ENCODE measurements at regions not wholly inside any gene's neighbourhood (a gene's known extent, or its start where the extent isn't known, plus 50 kb on each side); places are given as distances from the start of the nearest gene placed in this dataset.

GRCh38 chr4:8702516-8703400 lies 110.2 kb downstream of the CPZ start:
- DNase-seq (ENCODE audit: extremely low spot score, unreplicated experiment), result peak; percentile 53
- H3K4me3 Mint-ChIP-seq, result no peak overlapping the region
- no peaks in the 10 kb centered on the region for H3K9me3 Mint-ChIP-seq
- no peaks in the 10 kb centered on the region for H3K36me3 Mint-ChIP-seq
- H3K27ac Mint-ChIP-seq, result no peak overlapping the region
- TF ChIP-seq CTCF (conservative IDR thresholded peaks at IDR 0.05), result no peak
- H3K27me3 Mint-ChIP-seq, result peaks cover 45% of the 10 kb centered on the region
- H3K4me1 Mint-ChIP-seq (ENCODE audit: unreplicated experiment), result peaks cover 26% of the 10 kb centered on the region

DNA sequence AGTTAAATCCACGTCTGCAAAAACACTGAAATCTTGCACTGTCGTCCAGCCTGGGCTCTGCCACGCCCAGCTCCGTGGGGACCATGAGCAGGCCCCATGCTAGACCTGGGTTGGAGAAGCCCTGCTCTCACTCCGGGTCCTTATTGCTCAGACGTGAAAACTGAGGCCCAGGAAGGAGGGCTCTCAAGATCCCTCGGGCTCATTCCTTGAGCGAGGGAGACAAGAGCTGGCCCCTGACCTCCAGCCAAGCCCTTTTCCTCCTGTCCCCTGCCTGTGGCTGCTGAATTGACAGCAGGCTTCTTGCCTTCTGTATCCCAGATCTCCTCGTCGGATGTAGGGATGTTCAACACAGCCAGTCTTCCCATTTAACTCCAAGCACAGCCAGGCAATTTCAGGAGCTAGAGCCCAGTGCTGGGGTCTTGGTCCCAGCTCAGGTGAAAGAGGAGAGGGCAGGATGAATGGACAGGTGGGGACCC lies 109.5 kb downstream of the CPZ start:
- peak; percentile 40 for DNase-seq (ENCODE audit: extremely low spot score, unreplicated experiment)
- Mint-ChIP-seq H3K4me3 (no peak overlapping the region), H3K9me3 (peaks cover 5% of the 10 kb centered on the region), H3K36me3 (no peaks in the 10 kb centered on the region), H3K27me3 (peaks cover 43% of the 10 kb centered on the region), H3K4me1 (ENCODE audit: unreplicated experiment) (peaks cover 23% of the 10 kb centered on the region), H3K27ac (no peak overlapping the region)
- TF ChIP-seq CTCF (conservative IDR thresholded peaks at IDR 0.05), result no peak

- Mint-ChIP-seq H3K27me3 (peaks cover 46% of the 10 kb centered on the region), H3K27ac (no peak overlapping the region), H3K4me3 (no peak overlapping the region), H3K9me3 (peaks cover 5% of the 10 kb centered on the region), H3K4me1 (ENCODE audit: unreplicated experiment) (peaks cover 19% of the 10 kb centered on the region), H3K36me3 (no peaks in the 10 kb centered on the region)
- TF ChIP-seq CTCF (conservative IDR thresholded peaks at IDR 0.05), result no peak
- DNase-seq (ENCODE audit: extremely low spot score, unreplicated experiment), result peak; percentile 60
These were observed 108.8 kb downstream of the CPZ start for GRCh38 chr4:8701126-8702019.

GRCh38 chr4:8700531-8700930 lies 108.0 kb downstream of the CPZ start:
- no peak overlapping the region for H3K4me3 Mint-ChIP-seq
- H3K27me3 Mint-ChIP-seq, result peaks cover 43% of the 10 kb centered on the region
- no peak overlapping the region for H3K27ac Mint-ChIP-seq
- peaks cover 15% of the 10 kb centered on the region for H3K4me1 Mint-ChIP-seq (ENCODE audit: unreplicated experiment)
- peak; percentile 60 for DNase-seq (ENCODE audit: extremely low spot score, unreplicated experiment)
- peaks cover 5% of the 10 kb centered on the region for H3K9me3 Mint-ChIP-seq
- no peaks in the 10 kb centered on the region for H3K36me3 Mint-ChIP-seq
- no peak for TF ChIP-seq CTCF (conservative IDR thresholded peaks at IDR 0.05)

DNA sequence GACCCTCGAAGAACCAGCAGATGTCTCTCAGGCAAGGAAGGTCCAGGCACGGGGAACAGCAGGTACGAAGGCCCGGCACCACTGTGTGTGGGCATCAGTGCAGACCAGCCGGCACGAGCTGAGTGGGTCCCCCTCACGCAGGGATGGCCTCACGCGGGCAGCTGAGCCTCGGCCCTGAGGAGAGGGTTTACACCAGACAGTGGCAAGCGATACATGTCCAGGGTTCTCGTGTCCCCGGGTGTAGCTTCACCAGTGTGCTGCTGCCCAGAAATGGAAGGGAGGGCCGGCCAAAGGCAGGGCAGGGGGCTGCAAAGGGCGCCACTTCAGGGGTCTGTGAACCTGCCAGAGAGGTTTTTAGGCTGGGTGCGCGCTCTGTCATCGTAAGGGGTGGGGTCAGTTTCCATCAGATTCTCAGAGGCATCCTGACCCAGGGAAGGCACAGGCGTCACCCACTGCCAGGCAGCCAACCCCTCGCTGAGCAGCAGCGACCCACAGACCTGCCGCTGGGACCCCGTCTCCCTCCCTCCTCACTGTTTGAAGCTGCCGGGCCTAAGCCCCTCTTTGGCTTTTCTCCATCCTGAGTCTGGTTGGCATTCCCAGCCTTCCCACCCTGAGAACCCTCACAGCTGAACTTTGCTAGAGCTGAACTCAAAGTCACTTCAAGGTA lies 107.0 kb downstream of the CPZ start:
- peaks cover 15% of the 10 kb centered on the region for H3K4me1 Mint-ChIP-seq (ENCODE audit: unreplicated experiment)
- H3K27ac Mint-ChIP-seq, result no peak overlapping the region
- DNase-seq (ENCODE audit: extremely low spot score, unreplicated experiment), result peak; percentile 60
- no peaks in the 10 kb centered on the region for H3K36me3 Mint-ChIP-seq
- no peak for TF ChIP-seq CTCF (conservative IDR thresholded peaks at IDR 0.05)
- peaks cover 47% of the 10 kb centered on the region for H3K27me3 Mint-ChIP-seq
- peaks cover 5% of the 10 kb centered on the region for H3K9me3 Mint-ChIP-seq
- no peak overlapping the region for H3K4me3 Mint-ChIP-seq
